Effector memory CD8-positive, alpha-beta T cell (primary cell): ENCODE measurements at regions not wholly inside any gene's neighbourhood (a gene's known extent, or its start where the extent isn't known, plus 50 kb on each side); places are given as distances from the start of the nearest gene placed in this dataset.
"Not testable (repeated sequence)": the region's sequence is repeated elsewhere in the genome, so short reads cannot be mapped to it uniquely, and the experiment has no call there.

Experiments
- ATAC-seq: fragments of 150-1000 bp; cut with Tn5 transposase; replicated peaks from 2 replicates; pipeline ENCODE4 v1.10.0; 2021; ENCODE audit warnings: mild to moderate bottlenecking, moderate library complexity
- DNase-seq, 3 experiments: peaks; one replicate each; pipeline ENCODE4 v3.0.0; 2021
- H3K27ac Mint-ChIP-seq, 2 donors: one replicate each; pipeline ENCODE4 v1.8.0; 2022; ENCODE audit warnings: mild to moderate bottlenecking in 2 of 2, mixed read lengths in 2 of 2, moderate library complexity in 2 of 2
- H3K27me3 Mint-ChIP-seq, 2 donors: one replicate each; pipeline ENCODE4 v1.8.0; 2022; ENCODE audit warnings: mixed read lengths in 2 of 2
- H3K36me3 Mint-ChIP-seq: one replicate; pipeline ENCODE4 v1.8.0; 2022; ENCODE audit warnings: mild to moderate bottlenecking, moderate library complexity, mixed read lengths; ENCODE audit not compliant: insufficient read depth
- H3K4me1 Mint-ChIP-seq, 2 donors: one replicate each; pipeline ENCODE4 v1.8.0; 2022; ENCODE audit warnings: low read depth in 2 of 2, mixed read lengths in 2 of 2
- H3K4me3 Mint-ChIP-seq, 2 donors: one replicate each; pipeline ENCODE4 v1.8.0; 2022; ENCODE audit warnings: mild to moderate bottlenecking in 2 of 2, mixed read lengths in 2 of 2, moderate library complexity in 2 of 2
- H3K9me3 Mint-ChIP-seq, 2 donors: one replicate each; pipeline ENCODE4 v1.8.0; 2022; ENCODE audit warnings: mixed read lengths in 2 of 2

- not testable (repeated sequence) for DNase-seq, H3K27me3 Mint-ChIP-seq, H3K27ac Mint-ChIP-seq
Measured at GRCh38 chr21:10381687-10382060, 139.7 kb upstream of the TPTE start.

GRCh38 chr21:10382135-10382534 lies 139.2 kb upstream of the TPTE start:
- H3K4me1 Mint-ChIP-seq, ATAC-seq, H3K4me3 Mint-ChIP-seq, H3K27ac Mint-ChIP-seq, H3K36me3 Mint-ChIP-seq, H3K27me3 Mint-ChIP-seq, DNase-seq: not testable (repeated sequence)
- peaks cover 5 to 13% of the 10 kb centered on the region in 2 donors for H3K9me3 Mint-ChIP-seq

More at GRCh38 chr21:10381687-10382060, 139.7 kb upstream of the TPTE start:
- H3K4me3 Mint-ChIP-seq, ATAC-seq, H3K4me1 Mint-ChIP-seq, H3K36me3 Mint-ChIP-seq: not testable (repeated sequence)
- H3K9me3 Mint-ChIP-seq, result peaks cover 5 to 13% of the 10 kb centered on the region in 2 donors

- H3K4me1 Mint-ChIP-seq, DNase-seq, ATAC-seq, H3K4me3 Mint-ChIP-seq, H3K36me3 Mint-ChIP-seq, H3K27ac Mint-ChIP-seq, H3K27me3 Mint-ChIP-seq: not testable (repeated sequence)
- peaks cover 5 to 13% of the 10 kb centered on the region in 2 donors for H3K9me3 Mint-ChIP-seq
Measured at GRCh38 chr21:10382580-10382979, 138.8 kb upstream of the TPTE start.

- not testable (repeated sequence) for H3K4me3 Mint-ChIP-seq, H3K36me3 Mint-ChIP-seq, H3K9me3 Mint-ChIP-seq, H3K27me3 Mint-ChIP-seq, ATAC-seq, H3K27ac Mint-ChIP-seq, DNase-seq, H3K4me1 Mint-ChIP-seq
Measured at GRCh38 chr21:10383571-10383970, 137.8 kb upstream of the TPTE start.

GRCh38 chr21:10384304-10384861 lies 137.0 kb upstream of the TPTE start:
- H3K27ac Mint-ChIP-seq, H3K4me1 Mint-ChIP-seq, H3K9me3 Mint-ChIP-seq, H3K4me3 Mint-ChIP-seq, H3K27me3 Mint-ChIP-seq, H3K36me3 Mint-ChIP-seq, DNase-seq, ATAC-seq: not testable (repeated sequence)

GRCh38 chr21:10385202-10385601 lies 136.2 kb upstream of the TPTE start:
- not testable (repeated sequence) for DNase-seq, H3K4me1 Mint-ChIP-seq, H3K4me3 Mint-ChIP-seq, H3K36me3 Mint-ChIP-seq, ATAC-seq, H3K27ac Mint-ChIP-seq, H3K9me3 Mint-ChIP-seq, H3K27me3 Mint-ChIP-seq

GRCh38 chr21:10385898-10386527 lies 135.4 kb upstream of the TPTE start:
- DNase-seq, H3K27ac Mint-ChIP-seq, H3K9me3 Mint-ChIP-seq, ATAC-seq, H3K36me3 Mint-ChIP-seq, H3K27me3 Mint-ChIP-seq, H3K4me1 Mint-ChIP-seq, H3K4me3 Mint-ChIP-seq: not testable (repeated sequence)

GRCh38 chr21:10387692-10388450 lies 133.5 kb upstream of the TPTE start:
- not testable (repeated sequence) for H3K27me3 Mint-ChIP-seq, H3K4me1 Mint-ChIP-seq, H3K27ac Mint-ChIP-seq, H3K36me3 Mint-ChIP-seq, H3K9me3 Mint-ChIP-seq, ATAC-seq, DNase-seq, H3K4me3 Mint-ChIP-seq

GRCh38 chr21:10388625-10389024 lies 132.8 kb upstream of the TPTE start:
- ATAC-seq, H3K4me3 Mint-ChIP-seq, DNase-seq, H3K27me3 Mint-ChIP-seq, H3K4me1 Mint-ChIP-seq, H3K36me3 Mint-ChIP-seq, H3K9me3 Mint-ChIP-seq, H3K27ac Mint-ChIP-seq: not testable (repeated sequence)

- not testable (repeated sequence) for H3K36me3 Mint-ChIP-seq, DNase-seq, H3K27ac Mint-ChIP-seq, ATAC-seq, H3K27me3 Mint-ChIP-seq, H3K4me1 Mint-ChIP-seq, H3K4me3 Mint-ChIP-seq, H3K9me3 Mint-ChIP-seq
Measured at GRCh38 chr21:10392301-10392700, 129.1 kb upstream of the TPTE start.

GRCh38 chr21:10395963-10396362 lies 125.4 kb upstream of the TPTE start:
- not testable (repeated sequence) for H3K4me1 Mint-ChIP-seq, ATAC-seq, H3K27ac Mint-ChIP-seq, DNase-seq, H3K4me3 Mint-ChIP-seq, H3K9me3 Mint-ChIP-seq, H3K36me3 Mint-ChIP-seq, H3K27me3 Mint-ChIP-seq

GRCh38 chr21:10397495-10397915 lies 123.9 kb upstream of the TPTE start:
- not testable (repeated sequence) for H3K27me3 Mint-ChIP-seq, H3K36me3 Mint-ChIP-seq, H3K4me1 Mint-ChIP-seq, H3K9me3 Mint-ChIP-seq, ATAC-seq, DNase-seq, H3K4me3 Mint-ChIP-seq, H3K27ac Mint-ChIP-seq

GRCh38 chr21:10398692-10399489 lies 122.5 kb upstream of the TPTE start:
- not testable (repeated sequence) for H3K27ac Mint-ChIP-seq, H3K27me3 Mint-ChIP-seq, DNase-seq, H3K36me3 Mint-ChIP-seq, H3K4me3 Mint-ChIP-seq, H3K4me1 Mint-ChIP-seq, ATAC-seq, H3K9me3 Mint-ChIP-seq
